ENCODE measurements at regions not wholly inside any gene's neighbourhood (a gene's known extent, or its start where the extent isn't known, plus 50 kb on each side); places are given as distances from the start of the nearest gene placed in this dataset.
"Not testable (repeated sequence)": the region's sequence is repeated elsewhere in the genome, so short reads cannot be mapped to it uniquely, and the experiment has no call there.

- DNase-seq: no peak
Observed at GRCh38 chr10:131534836-131535235, 223.3 kb upstream of the TCERG1L start.

- no peak for DNase-seq
Observed at GRCh38 chr10:131536676-131537075, 225.2 kb upstream of the TCERG1L start.

- no peak for DNase-seq
Observed at GRCh38 chr10:131537281-131537680, 225.8 kb upstream of the TCERG1L start.

DNA sequence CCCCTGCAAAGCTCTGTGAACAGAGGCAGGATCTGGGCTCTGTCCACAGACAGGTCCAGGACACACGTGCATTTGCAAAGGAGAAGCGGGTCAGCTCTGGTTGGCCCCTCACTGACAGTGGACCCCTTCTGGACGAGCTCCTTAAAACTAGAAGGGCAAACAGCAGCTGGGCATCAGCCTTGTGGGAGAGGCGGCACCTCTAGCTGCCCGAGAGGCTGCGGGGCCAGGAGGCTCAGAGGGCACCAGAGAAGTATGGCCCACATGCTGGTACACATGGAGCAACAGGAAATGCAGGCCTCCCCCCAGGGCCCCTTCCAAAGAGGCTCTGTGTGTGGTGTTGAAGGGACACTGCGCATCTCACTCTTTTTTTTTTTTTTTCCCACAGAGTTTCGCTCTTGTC is 233.0 kb upstream of the TCERG1L start:
- DNase-seq: no peak

GRCh38 chr10:131546086-131546810 is 234.7 kb upstream of the TCERG1L start:
- no peak for DNase-seq

DNA sequence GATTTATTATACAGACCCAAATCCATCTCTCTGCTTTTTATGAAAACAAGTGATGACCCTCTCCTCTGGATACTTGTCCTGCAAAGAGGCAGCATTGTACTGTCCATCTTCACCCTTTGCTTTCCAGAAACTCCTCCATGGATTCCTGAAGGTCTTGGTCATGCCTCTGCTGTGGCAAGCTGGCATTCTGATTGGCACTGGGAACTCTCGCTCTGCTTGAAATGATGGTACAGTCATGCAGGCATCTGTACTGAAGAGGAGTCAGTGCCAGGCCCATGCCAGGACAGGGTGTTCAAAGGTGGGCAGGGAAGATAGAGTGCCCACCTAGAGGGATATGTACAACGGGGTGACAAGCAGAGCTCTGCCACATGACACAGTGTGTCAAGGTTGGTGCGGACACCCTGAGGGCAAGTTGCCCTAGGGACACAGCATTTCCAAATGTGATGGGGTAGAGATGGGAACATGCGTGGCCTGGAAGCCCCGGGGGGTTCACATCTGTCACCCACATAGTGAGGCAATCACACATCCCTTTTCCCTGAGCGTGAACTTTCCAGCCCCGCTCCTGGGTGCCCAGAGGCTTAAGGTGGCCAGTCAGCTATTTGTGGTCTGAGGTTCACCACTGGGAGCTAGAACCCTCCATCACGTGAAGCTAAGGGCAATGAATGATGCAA is 235.7 kb upstream of the TCERG1L start:
- DNase-seq: no peak

DNA sequence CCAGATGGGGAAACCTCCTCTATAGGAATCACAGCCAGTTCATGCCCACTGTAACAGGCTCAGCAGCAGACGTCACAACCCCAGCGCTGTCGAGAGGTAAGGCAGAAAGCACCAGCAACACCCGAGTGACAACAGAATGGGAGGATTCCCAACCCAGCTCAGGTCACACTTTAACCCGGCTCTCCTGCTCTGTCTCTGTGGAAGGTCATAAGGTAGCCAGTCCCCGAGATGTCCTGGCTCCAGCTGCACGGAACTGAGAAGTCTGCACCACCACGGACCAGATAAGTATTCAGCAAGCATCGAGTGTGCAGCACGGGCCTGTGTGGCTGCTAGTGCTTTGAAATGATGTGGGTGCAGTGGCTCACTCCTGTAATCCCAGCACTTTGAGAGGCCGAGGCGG is 236.7 kb upstream of the TCERG1L start:
- DNase-seq: no peak

- no peak for DNase-seq
Observed at GRCh38 chr10:131549116-131549515, 237.6 kb upstream of the TCERG1L start.

GRCh38 chr10:131553121-131553520 is 241.6 kb upstream of the TCERG1L start:
- no peak for DNase-seq

DNA sequence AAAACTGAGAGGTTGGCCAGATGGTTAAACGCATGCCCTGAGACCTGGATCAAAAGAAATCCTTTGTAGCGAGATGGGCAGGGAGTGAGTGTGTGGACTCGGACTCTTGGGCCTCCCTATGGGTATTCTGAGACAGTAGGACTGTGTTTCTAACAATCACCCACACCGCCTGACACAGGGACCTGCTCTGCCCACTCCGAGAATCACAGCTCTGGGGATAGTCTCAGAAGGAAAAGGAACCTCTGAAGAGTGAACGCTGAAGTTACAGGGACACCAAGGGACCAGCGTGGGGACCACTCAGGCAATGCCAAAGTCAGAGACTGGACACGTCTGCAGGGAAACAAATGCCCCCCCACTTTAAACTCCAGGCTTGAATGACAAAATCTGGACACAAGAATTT is 242.1 kb upstream of the TCERG1L start:
- no peak for DNase-seq

DNA sequence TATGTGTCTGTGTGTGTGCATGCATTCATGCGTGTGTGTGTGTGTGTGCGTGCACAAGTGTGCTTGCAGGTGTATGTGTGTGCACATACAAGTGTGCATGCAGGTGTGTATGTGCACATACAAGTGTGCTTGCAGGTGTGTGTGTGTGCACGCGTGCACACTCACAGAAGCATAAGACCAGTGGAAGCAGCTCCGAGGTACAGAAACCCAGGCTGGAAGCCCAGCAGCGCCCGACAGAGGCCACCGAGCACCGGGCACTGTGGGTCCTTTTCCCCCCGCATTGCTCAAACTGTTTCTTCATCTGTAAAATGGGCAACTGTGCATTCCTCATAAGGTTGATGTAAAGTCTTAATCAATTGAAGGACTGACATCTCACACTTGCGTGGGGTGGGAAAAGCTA is 243.3 kb upstream of the TCERG1L start:
- DNase-seq: no peak

GRCh38 chr10:131555406-131555805 is 243.9 kb upstream of the TCERG1L start:
- no peak for DNase-seq

DNA sequence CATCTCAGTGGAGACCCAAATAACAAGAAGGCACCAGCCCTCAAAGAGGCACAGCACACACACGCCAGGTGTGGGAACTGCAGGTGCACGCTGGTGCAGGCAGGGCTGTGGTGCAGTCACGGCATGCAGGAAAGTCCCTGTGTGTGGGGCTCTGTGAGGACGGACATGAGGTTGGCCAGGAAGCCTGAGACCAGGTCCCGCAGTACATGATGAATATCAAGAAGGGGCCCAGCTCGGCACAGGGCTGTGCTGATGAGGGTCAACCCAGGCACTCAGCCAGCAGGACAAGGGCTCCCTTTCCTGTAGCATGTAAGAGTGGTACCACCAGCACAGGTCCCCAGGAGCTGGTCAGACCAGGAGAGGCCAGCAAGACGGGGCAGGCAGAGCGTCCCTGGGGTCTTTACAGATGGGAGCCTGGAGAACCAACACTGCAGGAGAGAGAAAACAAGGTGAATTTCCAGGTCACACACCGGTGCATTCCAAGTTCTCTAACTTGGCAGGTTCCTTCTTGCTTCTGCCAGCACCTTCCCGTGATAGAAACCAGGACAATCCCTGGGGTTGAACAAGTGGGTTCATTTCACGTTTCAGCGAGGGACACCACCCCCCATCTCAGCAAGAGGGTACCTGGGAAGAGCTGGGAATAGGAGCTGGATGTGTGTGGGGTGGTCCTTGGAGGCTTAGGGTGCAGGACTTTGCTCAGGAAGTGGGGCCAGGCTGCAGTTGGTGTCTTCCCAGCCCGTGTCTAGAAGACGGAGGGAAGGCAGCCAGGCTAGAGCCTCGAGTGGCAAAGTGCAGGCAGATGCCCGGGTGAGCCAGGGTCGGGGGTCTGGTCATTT is 244.8 kb upstream of the TCERG1L start:
- no peak for DNase-seq

GRCh38 chr10:131556897-131557495 is 245.5 kb upstream of the TCERG1L start:
- DNase-seq: no peak

DNA sequence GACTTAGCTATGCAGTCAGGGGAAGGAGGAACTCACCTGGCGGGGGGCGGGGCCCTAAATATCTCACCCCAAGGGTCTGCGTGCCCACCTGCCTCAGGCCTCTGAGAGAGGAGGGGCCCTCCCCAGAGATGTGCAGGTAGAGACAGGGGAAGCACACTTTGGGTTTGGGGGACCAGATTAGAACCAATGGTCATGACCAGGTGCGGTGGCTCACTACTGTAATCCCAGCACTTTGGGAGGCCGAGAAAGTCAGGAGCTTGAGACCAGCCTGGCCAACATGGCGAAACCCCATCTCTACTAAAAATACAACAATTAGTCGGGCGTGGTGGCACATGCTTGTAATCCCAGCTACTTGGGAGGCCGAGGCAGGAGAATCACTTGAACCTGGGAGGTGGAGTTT is 246.4 kb upstream of the TCERG1L start:
- DNase-seq: not testable (repeated sequence)

DNA sequence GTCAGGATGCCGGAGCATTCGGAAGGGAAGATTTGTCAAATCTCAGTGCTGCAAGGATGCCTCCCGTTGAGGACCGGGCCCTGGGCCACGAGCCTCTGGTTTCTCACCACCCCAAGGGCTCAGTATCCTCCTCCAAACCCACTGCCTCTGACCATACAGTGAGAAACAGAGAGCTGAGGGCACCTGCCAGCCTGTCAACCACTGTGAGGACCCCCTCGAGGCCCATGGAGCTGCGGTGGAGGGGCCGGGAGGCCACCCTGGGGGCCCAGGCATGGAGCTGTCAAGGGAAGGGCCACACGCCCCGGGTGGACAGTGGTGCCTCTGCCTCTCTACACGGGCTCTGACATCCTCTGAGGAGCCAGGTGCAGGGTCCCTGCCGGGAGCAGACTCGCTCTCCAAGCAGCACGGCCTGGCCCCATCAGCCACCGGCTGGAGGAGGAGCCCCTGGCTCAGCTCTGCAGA is 248.0 kb upstream of the TCERG1L start:
- no peak for DNase-seq

GRCh38 chr10:131560166-131560565 is 248.6 kb upstream of the TCERG1L start:
- no peak for DNase-seq

DNA sequence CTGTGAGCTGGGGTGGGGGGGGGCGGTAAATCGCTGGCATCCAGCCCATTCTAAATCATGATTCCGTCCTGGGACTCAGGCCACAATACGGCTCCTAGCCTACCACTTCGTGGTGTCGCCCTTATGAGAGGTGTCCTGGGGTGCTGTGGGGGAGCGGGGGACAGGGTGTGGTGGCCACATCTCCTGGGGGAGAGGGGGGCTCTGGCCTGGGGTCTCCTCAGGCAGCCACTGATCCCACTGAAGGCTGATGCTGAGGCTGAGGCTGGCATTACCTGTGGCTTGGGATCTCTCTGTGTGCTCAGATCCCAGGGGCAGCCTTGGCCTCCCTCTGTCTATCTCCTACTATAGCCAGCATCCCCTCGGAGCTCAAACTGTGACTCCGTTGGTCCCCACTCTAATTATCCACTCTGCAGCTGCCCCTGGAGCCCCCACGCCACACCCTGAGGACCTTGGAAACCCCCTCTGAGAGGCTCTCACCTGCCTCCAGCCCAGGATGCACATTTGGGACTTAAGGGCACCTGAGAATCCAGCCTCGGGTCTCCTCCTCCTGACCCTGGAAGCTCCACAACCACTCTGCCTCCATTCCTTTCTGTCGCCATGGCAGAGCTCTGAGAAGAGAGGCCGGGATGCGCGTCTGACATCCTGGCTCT is 249.3 kb upstream of the TCERG1L start:
- DNase-seq: no peak

DNA sequence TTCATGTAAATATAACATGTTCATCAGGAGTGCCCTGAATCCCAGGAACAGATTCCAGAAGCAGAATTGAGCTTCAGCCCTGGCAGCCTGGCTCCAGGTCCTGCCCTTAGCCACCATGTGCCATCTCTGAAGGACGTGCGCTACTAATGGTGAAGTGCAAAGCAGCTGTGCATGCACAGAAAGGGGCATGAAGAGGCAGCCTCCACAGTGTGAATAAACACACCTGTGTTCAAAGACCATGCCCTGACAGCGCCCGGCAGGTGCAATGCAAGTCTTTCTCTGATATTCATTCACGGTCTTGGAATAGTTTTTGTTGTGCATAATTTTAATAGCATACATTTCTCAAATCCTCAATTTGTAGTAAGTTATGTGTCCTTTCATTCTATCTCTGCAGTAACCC is 250.4 kb upstream of the TCERG1L start:
- no peak for DNase-seq

DNA sequence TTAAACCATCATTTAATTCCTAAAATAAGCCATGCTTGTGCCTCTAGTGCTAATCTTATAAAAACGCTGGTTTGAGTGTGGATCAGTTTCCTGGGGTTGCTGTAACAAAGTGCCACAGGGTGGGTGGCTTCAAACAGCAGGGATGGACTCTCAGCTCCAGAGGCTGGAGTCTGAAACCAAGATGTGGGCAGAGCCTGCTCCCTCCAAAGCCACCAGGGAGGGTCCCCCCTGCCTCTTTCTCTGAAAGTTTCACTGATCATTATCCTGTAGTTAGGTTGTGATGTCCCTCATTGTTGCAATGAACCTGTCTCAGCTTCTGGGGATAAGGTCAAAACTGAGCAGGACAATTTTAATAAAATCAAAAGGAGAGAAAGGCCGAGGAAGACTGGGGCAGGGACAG is 251.9 kb upstream of the TCERG1L start:
- no peak for DNase-seq

GRCh38 chr10:131567279-131568162 is 256.0 kb upstream of the TCERG1L start:
- DNase-seq: no peak

GRCh38 chr10:131568866-131569265 is 257.3 kb upstream of the TCERG1L start:
- DNase-seq: no peak
